ENCODE measurements at regions not wholly inside any gene's neighbourhood (a gene's known extent, or its start where the extent isn't known, plus 50 kb on each side); places are given as distances from the start of the nearest gene placed in this dataset.

- ATAC-seq (no peak), DNase-seq (no peak)
- H3K9me3 Mint-ChIP-seq, result peaks cover 6% of the 10 kb centered on the region
- TF ChIP-seq CTCF (IDR thresholded peaks at IDR 0.05), result no peak
- CTCF ChIA-PET, result no interaction called here
- H3K36me3 Mint-ChIP-seq (ENCODE audit: low read depth), result no peaks in the 10 kb centered on the region
- H3K4me1 Mint-ChIP-seq (ENCODE audit: low read depth), result no peaks in the 10 kb centered on the region
- intact Hi-C loops (cut with micrococcal nuclease), result no loop called here
- H3K4me3 Mint-ChIP-seq, result no peak overlapping the region
- POLR2A ChIA-PET, result no interaction called here
- H3K27me3 Mint-ChIP-seq, result no peaks in the 10 kb centered on the region
- H3K27ac Mint-ChIP-seq, result no peak overlapping the region
Observed at GRCh38 chr19:28170066-28170465, 1042.9 kb downstream of the UQCRFS1 start.

- ATAC-seq, result no peak
- no peaks in the 10 kb centered on the region for H3K36me3 Mint-ChIP-seq (ENCODE audit: low read depth)
- H3K27me3 Mint-ChIP-seq, result no peaks in the 10 kb centered on the region
- intact Hi-C loops (cut with micrococcal nuclease), result no loop called here
- no peak overlapping the region for H3K27ac Mint-ChIP-seq
- H3K4me3 Mint-ChIP-seq, result no peak overlapping the region
- CTCF ChIA-PET, result no interaction called here
- H3K9me3 Mint-ChIP-seq, result peaks cover 6% of the 10 kb centered on the region
- POLR2A ChIA-PET, result no interaction called here
- DNase-seq, result no peak
- no peak for TF ChIP-seq CTCF (IDR thresholded peaks at IDR 0.05)
- no peaks in the 10 kb centered on the region for H3K4me1 Mint-ChIP-seq (ENCODE audit: low read depth)
Observed at GRCh38 chr19:28169168-28169887, 1043.6 kb downstream of the UQCRFS1 start.

GRCh38 chr19:28168557-28168956 lies 1044.4 kb downstream of the UQCRFS1 start:
- Mint-ChIP-seq H3K27ac (no peak overlapping the region), H3K4me3 (no peak overlapping the region), H3K4me1 (ENCODE audit: low read depth) (no peaks in the 10 kb centered on the region), H3K9me3 (peaks cover 6% of the 10 kb centered on the region), H3K27me3 (no peaks in the 10 kb centered on the region), H3K36me3 (ENCODE audit: low read depth) (no peaks in the 10 kb centered on the region)
- ATAC-seq, result no peak
- POLR2A ChIA-PET, result no interaction called here
- CTCF ChIA-PET, result no interaction called here
- no peak for DNase-seq
- TF ChIP-seq CTCF (IDR thresholded peaks at IDR 0.05), result no peak
- intact Hi-C loops (cut with micrococcal nuclease), result no loop called here

GRCh38 chr19:28166025-28166424 lies 1046.9 kb downstream of the UQCRFS1 start:
- ChIA-PET CTCF (no interaction called here), POLR2A (no interaction called here)
- TF ChIP-seq CTCF (IDR thresholded peaks at IDR 0.05), result no peak
- ATAC-seq, result no peak
- Mint-ChIP-seq H3K27me3 (no peaks in the 10 kb centered on the region), H3K9me3 (peaks cover 7% of the 10 kb centered on the region), H3K36me3 (ENCODE audit: low read depth) (no peaks in the 10 kb centered on the region), H3K4me1 (ENCODE audit: low read depth) (no peaks in the 10 kb centered on the region), H3K27ac (no peak overlapping the region), H3K4me3 (no peak overlapping the region)
- no peak for DNase-seq
- intact Hi-C loops (cut with micrococcal nuclease), result no loop called here

- Mint-ChIP-seq H3K4me3 (no peak overlapping the region), H3K36me3 (ENCODE audit: low read depth) (no peaks in the 10 kb centered on the region), H3K4me1 (ENCODE audit: low read depth) (no peaks in the 10 kb centered on the region), H3K27me3 (no peaks in the 10 kb centered on the region), H3K27ac (no peak overlapping the region), H3K9me3 (peaks cover 13% of the 10 kb centered on the region)
- CTCF ChIA-PET, result no interaction called here
- POLR2A ChIA-PET, result no interaction called here
- intact Hi-C loops (cut with micrococcal nuclease), result no loop called here
- no peak for DNase-seq
- ATAC-seq, result no peak
- no peak for TF ChIP-seq CTCF (IDR thresholded peaks at IDR 0.05)
Observed at GRCh38 chr19:28164214-28164613, 1048.7 kb downstream of the UQCRFS1 start.

Data from activated CD8-positive, alpha-beta T cell treated with anti-CD3 and anti-CD28 coated beads for 36 hours (primary cell).